Bronchial epithelial cell (primary cell): ENCODE measurements at regions not wholly inside any gene's neighbourhood (a gene's known extent, or its start where the extent isn't known, plus 50 kb on each side); places are given as distances from the start of the nearest gene placed in this dataset.

Source experiments
- DNase-seq: peaks from one replicate; pipeline ENCODE4 v3.0.0-alpha.2; 2010; ENCODE audit warnings: low read depth
- FAIRE-seq: peaks from 2 replicates; lab custom pipeline; 2011; peaks lifted over from hg19 to GRCh38; lab: Jason Lieb, UNC
- H3K27me3 ChIP-seq: 2 replicates; pipeline ENCODE4 v1.5.1; 2011; ENCODE audit warnings: low read length; ENCODE audit not compliant: control insufficient read depth, insufficient read depth
- H3K36me3 ChIP-seq: 2 replicates; pipeline ENCODE4 v1.5.1; 2011; ENCODE audit warnings: low read length; ENCODE audit not compliant: control insufficient read depth, insufficient read depth
- H3K4me3 ChIP-seq: 2 replicates; pipeline ENCODE4 v1.5.1; 2011; ENCODE audit warnings: mild to moderate bottlenecking, low read depth, low read length, control low read depth
- TF ChIP-seq, protein P1 (sequence below): IDR thresholded peaks from 2 replicates; pipeline ENCODE4 v1.5.1; 2011; ENCODE audit warnings: mild to moderate bottlenecking, moderate library complexity, low read length, control low read depth, inconsistent platforms; ENCODE audit not compliant: insufficient read depth, severe bottlenecking

DNA sequence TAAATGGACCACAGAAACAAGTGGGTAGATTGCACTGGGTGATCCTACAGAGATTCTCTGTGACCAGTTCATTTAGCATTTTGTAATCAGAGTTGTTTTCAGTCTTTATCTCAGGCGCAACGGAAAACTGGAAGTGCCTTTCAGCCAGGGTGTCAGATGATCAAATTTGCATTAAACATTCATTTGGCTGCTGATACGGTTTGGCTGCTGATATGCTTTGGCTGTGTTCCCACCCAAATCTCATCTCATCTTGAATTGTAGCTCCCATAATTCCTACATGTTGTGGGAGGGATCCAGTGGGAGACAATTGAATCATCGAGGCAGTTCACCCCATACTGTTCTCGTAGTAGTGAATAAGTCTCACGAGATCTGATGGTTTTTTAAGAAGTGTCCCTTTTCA lies 1396.1 kb upstream of the TMEFF2 start:
- Histone ChIP-seq H3K4me3 (no peak overlapping the region), H3K27me3 (no peaks in the 10 kb centered on the region), H3K36me3 (no peaks in the 10 kb centered on the region)
- TF ChIP-seq, protein P1, sequence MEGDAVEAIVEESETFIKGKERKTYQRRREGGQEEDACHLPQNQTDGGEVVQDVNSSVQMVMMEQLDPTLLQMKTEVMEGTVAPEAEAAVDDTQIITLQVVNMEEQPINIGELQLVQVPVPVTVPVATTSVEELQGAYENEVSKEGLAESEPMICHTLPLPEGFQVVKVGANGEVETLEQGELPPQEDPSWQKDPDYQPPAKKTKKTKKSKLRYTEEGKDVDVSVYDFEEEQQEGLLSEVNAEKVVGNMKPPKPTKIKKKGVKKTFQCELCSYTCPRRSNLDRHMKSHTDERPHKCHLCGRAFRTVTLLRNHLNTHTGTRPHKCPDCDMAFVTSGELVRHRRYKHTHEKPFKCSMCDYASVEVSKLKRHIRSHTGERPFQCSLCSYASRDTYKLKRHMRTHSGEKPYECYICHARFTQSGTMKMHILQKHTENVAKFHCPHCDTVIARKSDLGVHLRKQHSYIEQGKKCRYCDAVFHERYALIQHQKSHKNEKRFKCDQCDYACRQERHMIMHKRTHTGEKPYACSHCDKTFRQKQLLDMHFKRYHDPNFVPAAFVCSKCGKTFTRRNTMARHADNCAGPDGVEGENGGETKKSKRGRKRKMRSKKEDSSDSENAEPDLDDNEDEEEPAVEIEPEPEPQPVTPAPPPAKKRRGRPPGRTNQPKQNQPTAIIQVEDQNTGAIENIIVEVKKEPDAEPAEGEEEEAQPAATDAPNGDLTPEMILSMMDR, result no peak
- no peak for DNase-seq
- no peak for FAIRE-seq

DNA sequence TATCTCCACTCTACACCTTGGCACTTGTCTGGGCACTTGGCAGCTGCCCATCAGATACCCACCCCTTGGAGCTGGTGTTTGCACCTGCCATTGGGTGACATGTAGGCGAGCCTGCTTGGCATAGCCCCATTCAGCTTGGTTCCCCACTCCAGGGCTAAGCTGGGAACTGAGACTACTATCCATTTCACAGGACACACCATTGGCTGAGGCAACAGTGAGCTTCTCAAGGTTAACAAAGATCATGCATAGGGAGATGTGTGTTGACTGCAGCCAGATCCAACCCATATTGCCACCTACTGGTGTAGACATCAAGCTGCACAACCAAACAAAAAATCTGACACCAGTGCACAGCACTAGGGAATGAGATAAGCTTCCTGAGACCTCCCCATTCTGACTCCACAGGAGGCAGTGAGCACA lies 1389.8 kb upstream of the TMEFF2 start:
- Histone ChIP-seq H3K27me3 (no peaks in the 10 kb centered on the region), H3K4me3 (no peak overlapping the region), H3K36me3 (no peaks in the 10 kb centered on the region)
- FAIRE-seq (no peak), DNase-seq (peak; percentile 35)
- TF ChIP-seq, protein P1, result peak; percentile 53

DNA sequence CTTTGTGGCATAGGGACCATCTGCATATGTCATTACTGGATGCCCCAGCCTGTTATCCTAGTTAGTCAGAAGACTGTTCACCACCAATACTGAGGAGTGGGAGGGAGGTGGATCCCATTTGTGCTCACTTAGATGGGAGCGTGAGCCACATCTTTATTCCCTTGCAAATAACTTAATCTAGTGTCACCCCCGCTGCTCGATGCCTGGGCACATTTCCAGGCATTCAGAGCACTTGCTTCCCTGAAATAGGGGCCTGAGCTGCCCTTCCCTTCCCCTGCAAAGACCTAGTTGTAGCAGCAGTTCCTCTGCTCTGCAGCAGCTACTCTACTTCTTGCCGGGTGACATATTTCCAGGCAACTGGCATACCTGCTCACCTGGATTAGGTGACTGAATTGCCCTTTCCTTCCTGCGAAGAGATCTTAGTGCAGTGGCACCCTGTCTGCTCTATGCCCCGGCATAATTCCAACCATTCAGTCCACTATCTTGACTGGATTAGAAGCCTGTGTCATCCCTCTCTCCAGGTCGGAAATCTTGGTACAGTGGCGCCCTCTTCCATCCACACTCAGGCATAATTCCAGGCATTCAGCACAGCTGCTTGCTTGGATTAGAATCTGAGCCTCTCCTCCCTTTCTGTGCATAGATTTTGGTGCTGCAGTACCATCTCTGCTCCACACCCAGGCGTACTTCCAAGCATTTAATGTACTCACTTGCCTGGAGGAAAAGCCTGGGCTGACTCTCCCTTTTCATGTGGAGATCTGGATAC lies 1389.1 kb upstream of the TMEFF2 start:
- no peaks in the 10 kb centered on the region for H3K36me3 ChIP-seq
- FAIRE-seq (no peak), DNase-seq (peak; percentile 12)
- no peaks in the 10 kb centered on the region for H3K27me3 ChIP-seq
- TF ChIP-seq, protein P1, result peak; percentile 22
- no peak overlapping the region for H3K4me3 ChIP-seq

DNA sequence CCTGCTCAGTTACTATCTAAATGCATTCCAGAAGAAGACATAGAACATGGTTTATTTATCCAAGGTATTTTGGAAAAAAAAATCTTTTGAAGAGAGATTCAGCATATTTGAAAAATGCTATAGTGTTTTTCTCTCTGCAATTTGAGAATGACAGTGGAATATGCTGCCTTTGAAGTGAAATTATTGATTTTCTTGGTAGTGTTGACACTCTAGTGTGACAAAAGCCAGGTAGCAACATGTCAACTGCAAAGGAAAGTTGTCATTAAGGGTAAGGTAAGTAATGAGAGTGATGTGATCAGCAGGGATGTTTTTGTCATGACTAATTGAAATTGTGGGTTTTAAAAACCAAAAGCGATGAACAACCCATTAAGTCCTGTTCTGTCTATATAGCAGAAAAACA lies 1387.1 kb upstream of the TMEFF2 start:
- H3K36me3 ChIP-seq, result no peaks in the 10 kb centered on the region
- no peak overlapping the region for H3K4me3 ChIP-seq
- no peak for DNase-seq
- H3K27me3 ChIP-seq, result no peaks in the 10 kb centered on the region
- no peak for FAIRE-seq
- TF ChIP-seq, protein P1, result no peak

DNA sequence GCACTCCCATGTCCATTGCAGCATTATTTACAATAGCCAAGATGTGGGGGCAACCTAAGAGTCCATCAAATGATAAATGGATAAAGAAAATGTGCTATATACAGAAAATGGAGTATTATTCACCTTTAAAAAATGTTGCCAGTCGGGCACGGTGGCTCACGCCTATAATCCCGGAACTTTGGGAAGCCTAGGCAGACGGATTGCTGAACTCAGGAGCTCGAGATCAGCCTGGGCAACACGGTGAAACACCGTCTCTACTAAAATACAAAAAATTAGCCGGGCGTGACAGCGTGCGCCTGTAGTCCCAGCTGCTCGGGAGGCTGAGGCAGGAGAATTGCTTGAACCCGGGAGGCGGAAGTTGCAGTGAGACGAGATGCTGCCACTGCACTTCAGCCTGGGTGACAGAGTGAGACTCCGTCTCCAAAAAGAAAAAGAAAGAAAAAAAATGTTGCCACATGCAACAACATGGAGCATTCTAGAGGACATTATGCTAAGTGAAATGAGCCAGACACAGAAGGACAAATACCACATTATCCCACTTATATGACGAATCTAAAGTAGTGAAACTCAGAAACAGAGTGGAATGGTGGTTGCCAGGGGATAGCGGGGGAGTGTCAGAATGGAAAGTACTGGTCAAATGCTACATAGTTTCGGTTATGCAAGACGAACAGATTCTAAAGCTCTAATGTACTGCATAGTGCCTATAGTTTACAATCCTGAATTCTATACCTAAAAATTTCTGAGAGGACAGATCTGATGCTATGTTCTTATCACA lies 1385.6 kb upstream of the TMEFF2 start:
- Histone ChIP-seq H3K36me3 (no peaks in the 10 kb centered on the region), H3K27me3 (no peaks in the 10 kb centered on the region), H3K4me3 (no peak overlapping the region)
- DNase-seq (no peak), FAIRE-seq (no peak)
- TF ChIP-seq, protein P1, result no peak
